HG03103 (cell line): ENCODE measurements at regions not wholly inside any gene's neighbourhood (a gene's known extent, or its start where the extent isn't known, plus 50 kb on each side); places are given as distances from the start of the nearest gene placed in this dataset.
"Not testable (repeated sequence)": the region's sequence is repeated elsewhere in the genome, so short reads cannot be mapped to it uniquely, and the experiment has no call there.

Experiments
- ATAC-seq: cut with Tn5 transposase; IDR thresholded peaks from one replicate; pipeline ENCODE4 v1.9.1; 2021; ENCODE audit warnings: low read depth; ENCODE audit not compliant: unreplicated experiment

GRCh38 chr5:127133071-127133470 is 59.8 kb upstream of the C5orf63 start:
- no peak for ATAC-seq

- no peak for ATAC-seq
Measured at GRCh38 chr5:127136908-127137307, 63.6 kb upstream of the C5orf63 start.

DNA sequence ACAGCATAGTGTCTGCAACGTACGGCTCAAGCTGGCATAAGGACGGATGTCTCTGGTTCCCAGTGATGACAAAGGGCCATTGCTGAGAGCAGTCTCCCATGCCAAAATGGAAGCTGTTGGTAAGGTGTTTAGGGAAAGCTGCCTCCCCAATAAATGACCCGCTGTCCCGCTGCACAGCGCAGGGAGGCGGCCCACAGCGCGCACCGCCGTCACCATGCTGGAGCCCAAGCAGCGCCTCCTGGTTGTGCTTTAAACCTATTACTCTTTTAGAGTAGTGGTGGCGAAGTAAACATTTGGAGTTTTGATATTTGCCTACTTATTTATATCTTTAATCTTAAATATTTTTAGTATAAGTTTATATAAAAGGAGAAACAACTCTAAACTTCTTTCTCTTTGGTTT is 70.4 kb upstream of the C5orf63 start:
- no peak for ATAC-seq

GRCh38 chr5:127153031-127153430 is 79.7 kb upstream of the C5orf63 start:
- ATAC-seq, result no peak

DNA sequence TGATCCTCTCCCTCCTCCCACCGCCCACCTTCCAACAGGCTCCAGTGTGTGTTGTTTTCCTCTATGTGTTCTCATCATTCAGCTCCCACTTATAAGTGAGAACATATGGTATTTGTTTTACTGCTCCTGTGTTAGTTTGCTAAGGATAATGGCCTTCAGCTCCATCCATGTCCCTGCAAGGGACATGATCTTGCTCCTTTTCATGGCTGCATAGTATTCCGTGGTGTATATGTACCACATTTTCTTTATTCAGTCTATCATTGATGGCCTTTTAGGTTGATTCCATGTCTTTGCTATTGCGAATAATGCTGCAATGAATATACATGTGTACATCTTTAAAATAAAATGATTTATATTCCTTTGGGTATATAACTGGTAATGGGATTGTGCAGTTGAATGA is 80.2 kb upstream of the C5orf63 start:
- ATAC-seq, result no peak

- no peak for ATAC-seq
Measured at GRCh38 chr5:127163750-127164149, 90.4 kb upstream of the C5orf63 start.

DNA sequence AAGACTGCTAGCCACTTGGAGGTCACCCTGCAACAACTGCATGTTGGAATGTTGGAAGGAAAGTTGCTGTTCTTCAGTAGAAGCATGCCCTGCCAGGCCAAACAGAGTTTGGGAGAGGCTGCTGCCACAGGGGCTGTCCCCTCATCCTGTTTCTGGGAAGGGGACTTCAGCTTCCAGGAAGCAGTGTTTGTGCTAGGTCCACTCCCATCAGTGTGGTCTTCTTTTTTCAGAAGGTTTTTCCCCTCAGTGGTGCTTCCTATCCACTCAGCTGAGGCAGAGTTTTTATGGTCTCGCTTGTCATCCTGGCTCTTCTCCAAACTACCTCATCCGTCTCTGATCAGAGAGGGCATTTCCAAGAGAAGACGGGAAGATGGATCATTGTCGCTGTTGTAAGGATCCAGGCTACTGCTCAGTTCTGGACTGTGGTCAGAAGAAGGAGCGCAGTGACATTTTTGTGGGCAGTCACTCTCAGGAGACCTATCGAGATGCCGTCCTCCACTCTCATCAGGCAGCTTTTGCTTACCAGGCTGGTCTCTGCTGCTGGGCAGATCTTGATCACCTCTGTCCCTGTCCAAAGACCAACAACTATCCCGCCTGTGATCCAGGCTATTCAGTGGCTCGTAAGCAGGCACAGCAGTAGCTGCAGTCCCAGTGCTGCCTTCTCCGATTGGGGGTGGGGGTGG is 97.8 kb upstream of the C5orf63 start:
- ATAC-seq, result no peak

GRCh38 chr5:127176769-127177168 is 103.5 kb upstream of the C5orf63 start:
- no peak for ATAC-seq

GRCh38 chr5:127182631-127183030 is 108.0 kb upstream of the MEGF10 start:
- not testable (repeated sequence) for ATAC-seq

DNA sequence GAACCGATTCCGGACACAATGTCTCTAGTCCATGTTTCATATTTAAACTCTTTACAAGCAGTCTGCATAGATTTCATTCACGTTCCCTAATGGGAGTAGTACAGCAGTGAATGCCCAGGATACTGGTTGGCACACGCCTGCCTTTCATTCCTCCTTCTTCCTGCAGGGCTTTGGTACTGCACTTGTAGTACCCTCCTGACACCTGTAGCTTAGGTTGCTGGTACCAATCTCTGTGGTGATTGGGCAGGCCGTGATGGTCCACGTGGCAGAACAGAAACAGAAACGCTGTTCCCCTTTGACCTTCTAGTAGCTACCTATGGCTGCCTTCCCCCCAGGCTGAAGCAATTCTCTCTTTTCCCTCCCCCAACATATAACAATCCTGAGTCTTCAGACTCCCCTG is 107.3 kb upstream of the MEGF10 start:
- ATAC-seq, result no peak

GRCh38 chr5:127184851-127185250 is 105.7 kb upstream of the MEGF10 start:
- no peak for ATAC-seq

- ATAC-seq, result no peak
Measured at GRCh38 chr5:127186657-127187056, 103.9 kb upstream of the MEGF10 start.

DNA sequence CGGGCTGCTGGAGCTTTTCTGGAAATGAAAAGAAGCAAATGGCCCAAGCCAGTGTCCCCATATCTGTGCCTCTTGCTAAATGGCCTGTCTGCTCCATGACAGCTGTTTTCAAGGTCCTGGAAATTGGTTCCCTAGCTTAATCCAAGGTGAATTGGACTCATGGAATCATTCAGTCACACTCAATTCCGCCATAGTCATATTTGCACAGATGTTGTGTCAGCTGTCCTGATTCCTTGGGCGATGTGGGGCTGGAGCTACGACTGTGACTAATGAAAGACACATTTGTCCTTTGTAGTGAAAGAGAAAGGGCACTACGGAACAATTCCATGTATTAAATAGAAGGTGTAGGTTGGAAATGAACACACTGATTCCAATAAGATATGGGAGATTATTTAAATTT is 102.9 kb upstream of the MEGF10 start:
- ATAC-seq, result no peak

- no peak for ATAC-seq
Measured at GRCh38 chr5:127192150-127192549, 98.4 kb upstream of the MEGF10 start.

- no peak for ATAC-seq
Measured at GRCh38 chr5:127192836-127193338, 97.7 kb upstream of the MEGF10 start.

DNA sequence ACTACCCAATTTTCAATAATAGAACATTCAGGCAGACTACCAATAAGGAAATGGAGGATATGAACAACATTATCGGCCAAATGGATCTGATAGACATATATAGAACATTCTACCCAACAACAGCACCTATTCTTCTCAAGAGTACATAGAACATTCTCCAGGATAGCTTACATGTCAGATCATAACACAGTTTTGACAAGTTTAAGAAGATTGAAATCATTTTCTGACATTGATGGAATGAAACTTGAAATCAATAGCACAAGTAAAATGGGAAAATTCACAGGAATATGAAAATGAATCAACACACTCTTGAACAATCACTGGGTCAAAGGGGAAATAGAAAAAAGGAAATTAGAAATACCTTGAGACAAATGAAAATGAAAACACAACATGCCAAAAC is 94.6 kb upstream of the MEGF10 start:
- ATAC-seq, result no peak

- ATAC-seq, result not testable (repeated sequence)
Measured at GRCh38 chr5:127197402-127198167, 93.0 kb upstream of the MEGF10 start.

- not testable (repeated sequence) for ATAC-seq
Measured at GRCh38 chr5:127202738-127203137, 87.9 kb upstream of the MEGF10 start.

DNA sequence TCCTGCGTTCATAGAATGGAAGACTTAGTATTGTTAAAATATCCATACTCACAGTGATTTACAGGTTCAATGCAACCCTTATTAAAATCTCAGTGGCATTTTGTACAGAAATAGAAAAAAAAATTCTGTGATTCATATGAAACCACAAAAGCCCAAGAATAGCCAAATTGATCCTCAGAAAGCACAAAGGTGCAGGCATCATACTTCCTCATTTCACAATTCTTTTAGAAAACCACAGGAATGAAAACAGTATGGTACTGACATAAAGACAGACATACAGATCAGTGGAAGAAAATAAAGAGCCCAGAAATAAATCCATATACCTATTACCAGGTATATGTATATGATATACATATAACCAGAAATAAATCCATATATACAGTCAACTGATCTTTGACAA is 86.8 kb upstream of the MEGF10 start:
- ATAC-seq, result no peak

DNA sequence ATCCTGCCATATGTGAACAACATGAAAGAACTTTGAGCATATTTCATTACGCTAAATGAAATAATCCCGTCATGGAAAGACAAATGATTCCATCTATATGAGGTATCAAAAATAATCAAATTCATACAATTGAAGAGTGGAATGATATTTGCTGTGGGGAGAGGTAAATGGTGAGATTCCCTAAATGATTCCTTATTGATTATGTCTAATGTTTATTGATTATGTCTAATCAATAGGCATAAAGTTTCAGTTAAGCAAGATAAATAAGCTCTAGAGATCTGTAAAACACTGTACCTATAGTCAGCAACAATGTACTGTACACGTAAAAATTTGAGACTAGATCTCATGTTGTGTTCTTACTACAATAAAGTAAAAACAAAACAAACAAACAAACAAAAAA is 85.4 kb upstream of the MEGF10 start:
- no peak for ATAC-seq

DNA sequence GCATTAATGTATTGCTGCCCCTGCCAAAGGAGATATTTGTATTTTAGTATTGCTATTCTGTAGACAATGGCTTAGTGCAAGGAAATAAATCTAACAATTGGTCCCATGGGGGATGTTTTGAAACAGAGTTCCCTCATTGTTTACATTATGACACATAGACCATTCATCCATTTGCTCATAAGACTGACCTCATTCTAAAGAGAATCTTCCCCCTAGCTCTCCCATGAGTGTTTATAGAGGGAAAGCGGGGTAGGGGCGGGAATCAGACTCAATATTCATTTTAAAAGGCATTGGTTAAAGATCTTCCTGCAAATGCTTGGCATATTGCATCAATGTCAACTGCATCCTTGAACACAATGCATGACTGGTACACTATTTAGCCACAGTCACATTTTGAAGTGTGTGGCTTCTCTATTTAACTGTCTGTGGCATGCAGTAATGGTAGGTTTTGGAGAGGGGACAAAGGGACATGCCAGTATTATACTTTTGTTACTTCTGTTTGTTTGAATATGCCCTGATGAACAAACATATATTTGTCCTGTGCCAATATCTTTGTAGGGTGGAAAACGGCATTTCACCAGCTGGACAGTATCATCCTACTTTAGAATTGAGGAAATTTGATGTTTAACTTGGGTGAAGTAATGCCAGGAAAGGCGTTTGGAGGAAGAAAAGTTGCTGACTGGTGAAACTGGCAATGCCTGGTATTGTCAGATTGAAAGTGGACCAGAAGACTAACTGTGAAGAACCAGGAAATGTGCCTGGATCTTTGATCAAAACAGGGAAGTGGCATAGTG is 84.1 kb upstream of the MEGF10 start:
- no peak for ATAC-seq
